GM19468 (cell line): ENCODE measurements at regions not wholly inside any gene's neighbourhood (a gene's known extent, or its start where the extent isn't known, plus 50 kb on each side); places are given as distances from the start of the nearest gene placed in this dataset.

Source experiments
- ATAC-seq: cut with Tn5 transposase; IDR thresholded peaks from one replicate; pipeline ENCODE4 v1.9.1; 2021; ENCODE audit warnings: mild to moderate bottlenecking, moderate library complexity, moderate number of reproducible peaks; ENCODE audit not compliant: unreplicated experiment; ENCODE audit errors: extremely low read depth

DNA sequence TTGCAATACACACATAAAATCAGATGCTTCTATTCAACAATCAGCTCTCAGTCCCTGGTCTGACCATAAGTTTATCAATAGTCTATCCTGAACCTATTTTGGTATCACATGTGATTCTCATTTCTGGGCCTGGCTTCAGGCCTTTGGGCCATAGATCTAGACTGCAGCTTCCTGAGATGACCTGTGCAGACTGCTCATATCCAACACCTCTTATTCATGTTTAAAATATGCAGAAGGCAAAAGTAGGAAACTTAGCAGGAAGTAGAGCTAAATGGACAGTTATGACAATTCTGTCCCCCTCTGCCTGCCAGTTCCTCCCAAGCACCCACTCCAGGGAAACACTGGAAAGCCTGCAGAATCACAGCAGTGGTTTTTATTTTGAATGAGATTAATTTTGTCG is 53.3 kb downstream of the C7orf25 start:
- ATAC-seq, result no peak

GRCh38 chr7:42856605-42856987 is 55.3 kb downstream of the C7orf25 start:
- ATAC-seq, result no peak

DNA sequence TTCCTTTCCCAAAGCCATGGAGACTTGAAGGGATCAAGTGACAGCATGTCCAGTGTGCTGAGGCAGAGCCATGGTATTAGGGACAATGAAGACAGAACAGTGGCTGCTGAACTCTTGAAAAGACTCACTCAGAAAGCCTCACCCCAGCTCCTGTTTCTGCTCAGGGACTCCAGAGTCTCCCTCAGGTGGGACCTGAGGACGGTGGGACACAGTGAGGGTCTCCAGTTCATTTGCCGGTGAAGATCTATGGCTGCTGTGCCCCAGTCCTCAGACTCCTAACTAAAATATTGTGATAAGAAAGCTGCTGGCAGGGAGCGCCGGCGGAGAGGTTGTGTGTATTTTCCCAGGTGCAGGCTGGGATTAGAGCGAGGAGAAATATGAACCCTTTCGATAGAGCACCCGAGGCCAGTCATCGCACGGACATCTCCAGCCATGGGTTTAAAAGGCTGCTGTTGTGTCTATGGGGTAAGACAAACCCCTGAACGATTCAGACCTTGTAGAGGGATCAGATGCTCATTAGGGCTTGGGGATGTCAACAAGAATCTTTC is 57.2 kb downstream of the C7orf25 start:
- no peak for ATAC-seq

- ATAC-seq, result no peak
Measured at GRCh38 chr7:42852531-42852930, 59.3 kb downstream of the C7orf25 start.

GRCh38 chr7:42843205-42843800 is 68.6 kb downstream of the C7orf25 start:
- peak; percentile 68 for ATAC-seq

DNA sequence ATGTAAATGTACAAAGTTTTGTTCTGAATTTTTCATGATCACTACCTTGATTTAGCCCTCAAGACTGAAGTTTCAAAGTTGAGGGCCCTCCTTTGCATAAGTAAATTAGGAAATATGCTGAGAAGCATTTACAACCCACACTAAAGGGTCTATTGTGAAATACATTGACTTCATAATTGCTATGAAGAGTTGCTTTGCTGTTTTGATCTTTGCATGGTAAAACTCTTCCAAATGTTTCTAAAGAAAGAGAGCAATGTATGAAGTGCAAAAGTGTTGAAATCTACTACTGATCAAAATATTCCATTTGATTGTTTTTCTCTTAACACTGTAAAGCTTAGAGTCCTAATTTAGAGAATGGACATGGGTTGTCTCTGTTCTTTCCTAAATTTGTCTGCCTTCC is 77.2 kb downstream of the C7orf25 start:
- ATAC-seq, result no peak

DNA sequence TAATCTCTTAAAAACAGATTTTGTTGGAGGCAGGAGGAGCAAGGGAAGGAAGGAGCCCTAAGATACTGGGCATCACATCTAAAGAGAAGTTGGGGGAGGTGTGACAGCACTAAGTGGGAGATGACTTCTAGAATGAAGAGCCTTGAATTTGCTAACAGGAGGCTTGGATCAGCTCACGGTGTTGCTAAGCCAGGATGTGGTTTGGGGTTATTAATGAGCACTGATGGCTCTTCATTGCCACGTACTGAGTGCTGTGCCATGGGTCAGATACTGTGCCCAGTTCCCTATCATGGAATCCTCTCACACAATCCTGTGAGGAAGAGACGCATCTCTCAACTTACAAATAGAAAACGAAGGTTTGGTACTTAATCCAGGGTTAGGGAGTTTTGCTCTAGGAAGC is 78.5 kb downstream of the C7orf25 start:
- ATAC-seq, result no peak

GRCh38 chr7:42832667-42833066 is 79.2 kb downstream of the C7orf25 start:
- ATAC-seq, result no peak

DNA sequence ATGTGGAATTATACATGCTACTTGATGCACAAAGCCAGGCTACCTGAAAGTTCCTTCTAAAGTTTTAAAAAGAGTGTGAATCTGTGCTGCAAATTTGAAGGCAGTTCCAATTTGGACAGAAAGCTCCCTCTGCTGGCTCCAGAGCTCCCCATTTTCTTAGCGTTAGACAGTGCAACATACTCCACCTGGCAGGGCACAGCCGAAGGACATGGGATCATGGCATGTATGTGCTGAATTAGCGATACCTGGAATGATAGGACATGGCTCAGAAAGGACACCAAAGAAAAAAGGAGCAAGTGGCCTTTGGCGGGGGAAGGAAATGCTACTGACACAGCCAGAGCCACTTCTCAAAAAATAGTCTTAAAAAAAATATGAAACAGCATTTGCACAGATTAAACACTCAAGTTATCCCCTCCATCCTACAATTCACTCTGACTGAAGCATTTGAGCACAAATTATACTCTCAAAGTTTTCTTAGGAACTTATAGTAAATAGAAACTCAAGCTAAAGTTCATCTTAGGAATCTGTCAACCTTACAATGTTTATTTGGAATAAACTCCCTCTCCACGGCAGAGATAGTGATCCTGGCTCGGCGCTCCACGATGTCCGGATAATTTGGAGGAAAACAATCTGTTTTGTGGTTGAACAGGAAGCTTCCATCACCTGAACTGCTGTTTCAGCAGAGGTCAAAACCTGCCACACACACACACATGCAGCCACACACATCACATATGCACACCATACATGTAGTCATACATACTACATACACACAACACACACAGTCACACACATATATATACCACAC is 80.0 kb downstream of the C7orf25 start:
- ATAC-seq, result no peak

DNA sequence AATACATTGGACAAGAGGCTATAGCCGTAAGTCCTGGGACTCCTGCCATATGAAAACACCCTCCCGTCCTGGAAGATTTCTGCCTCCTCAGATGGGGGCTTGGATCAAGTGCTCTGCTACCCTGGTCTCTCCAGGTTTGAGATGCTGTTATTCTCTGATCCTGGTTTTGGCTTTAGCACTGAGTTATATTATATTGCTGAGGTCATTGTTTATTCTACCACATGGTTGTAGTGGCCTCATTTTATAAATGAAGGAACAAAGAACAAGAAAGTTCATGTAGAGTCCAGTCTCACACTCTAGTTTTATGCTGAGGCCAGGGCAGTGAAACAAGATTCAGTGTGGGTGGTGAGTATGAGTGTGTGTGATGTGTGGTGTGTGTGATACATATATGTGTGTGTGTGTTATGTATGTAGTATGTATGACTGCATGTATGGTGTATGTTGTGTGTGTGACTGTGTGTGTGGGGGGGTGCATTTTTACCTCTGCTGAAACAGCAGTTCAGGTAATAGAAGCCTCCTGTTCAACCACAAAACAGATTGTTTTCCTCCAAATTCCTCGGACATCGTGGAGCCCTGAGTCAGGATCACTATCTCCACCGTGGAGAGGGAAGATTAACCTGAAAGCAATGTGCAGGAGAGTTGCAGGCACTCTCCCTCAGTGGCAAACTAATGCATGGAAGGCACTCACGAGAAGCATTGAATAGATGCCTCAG is 80.7 kb downstream of the C7orf25 start:
- ATAC-seq, result no peak

DNA sequence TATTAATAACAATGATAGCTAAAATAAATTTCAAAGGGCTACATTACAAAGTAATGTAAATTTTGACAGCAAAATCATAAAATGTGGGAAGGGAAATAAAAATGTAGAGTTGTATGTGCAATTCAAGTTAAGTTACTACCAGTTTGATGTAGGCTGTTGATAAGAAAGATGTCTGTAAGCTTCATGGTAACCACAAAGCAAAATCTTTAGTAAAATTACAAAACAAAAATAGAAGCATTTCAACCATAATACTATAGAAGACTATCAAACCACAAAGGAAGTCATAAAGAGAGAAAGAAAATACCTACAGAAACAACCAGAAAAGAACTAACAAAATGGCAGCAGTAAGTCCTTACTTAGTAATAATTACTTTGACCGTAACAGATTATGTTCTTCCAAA is 99.1 kb downstream of the C7orf25 start:
- ATAC-seq, result no peak

GRCh38 chr7:42805601-42806000 is 106.3 kb downstream of the C7orf25 start:
- ATAC-seq, result no peak

DNA sequence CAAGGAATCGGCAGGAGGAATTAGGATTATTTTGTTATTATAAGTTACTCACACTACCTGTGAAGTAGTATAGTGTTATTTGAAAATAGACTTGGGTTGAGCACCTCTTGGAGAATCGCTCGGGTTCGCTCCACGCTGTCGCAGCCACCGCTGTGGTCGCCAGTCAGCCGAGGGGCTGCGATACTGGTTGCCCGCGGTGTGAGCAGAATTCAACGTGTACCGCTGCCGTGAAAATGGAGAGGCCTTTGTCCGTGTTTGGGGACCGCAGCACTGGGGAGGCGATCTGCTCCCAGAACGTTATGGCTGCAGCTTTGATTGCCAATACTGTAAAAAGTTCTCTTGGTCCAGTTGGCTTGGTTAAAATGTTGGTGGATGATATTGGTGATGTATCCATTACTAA is 117.2 kb downstream of the C7orf25 start:
- no peak for ATAC-seq

- no peak for ATAC-seq
Measured at GRCh38 chr7:42792841-42793240, 119.0 kb downstream of the C7orf25 start.

- no peak for ATAC-seq
Measured at GRCh38 chr7:42790196-42790595, 121.7 kb downstream of the C7orf25 start.

- ATAC-seq, result no peak
Measured at GRCh38 chr7:42774436-42774835, 137.4 kb downstream of the C7orf25 start.

DNA sequence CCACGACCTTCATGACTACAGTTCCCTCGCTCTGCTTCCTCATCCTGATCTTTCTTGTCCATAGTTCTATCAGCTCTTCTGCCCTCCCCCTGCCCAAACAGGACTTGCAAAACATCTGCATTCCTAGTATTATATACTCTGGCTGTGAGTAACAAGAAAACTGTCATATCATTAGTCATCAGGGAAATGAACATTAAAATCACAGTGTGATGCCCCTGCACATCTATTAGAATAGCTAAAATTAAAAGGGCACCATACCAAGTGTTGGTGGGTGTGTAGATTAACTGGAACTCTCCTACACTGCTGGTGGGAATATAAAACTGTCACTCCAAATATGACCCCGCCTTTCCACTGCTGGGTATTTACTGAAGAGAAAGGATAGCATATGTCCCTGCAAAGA is 141.8 kb downstream of the C7orf25 start:
- ATAC-seq, result no peak

DNA sequence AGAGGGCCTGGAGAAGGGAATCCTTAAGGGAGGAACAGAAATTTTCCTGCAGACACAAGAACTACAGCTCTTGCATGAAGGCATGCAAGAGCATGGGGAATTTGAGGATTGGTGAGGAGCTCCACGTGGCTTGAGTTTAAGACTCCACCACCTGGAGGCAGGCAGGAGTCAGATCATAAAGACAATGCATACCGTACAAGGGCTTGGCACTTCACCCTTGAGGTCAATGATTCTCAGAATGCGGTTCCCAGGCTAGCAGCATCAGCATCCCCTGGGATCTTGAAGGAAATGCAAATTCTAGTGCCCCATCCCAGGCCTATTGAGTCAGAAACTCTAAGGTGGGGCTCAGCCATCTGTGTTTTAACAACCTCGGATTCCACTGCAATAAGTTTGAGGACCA is 143.8 kb downstream of the C7orf25 start:
- no peak for ATAC-seq

DNA sequence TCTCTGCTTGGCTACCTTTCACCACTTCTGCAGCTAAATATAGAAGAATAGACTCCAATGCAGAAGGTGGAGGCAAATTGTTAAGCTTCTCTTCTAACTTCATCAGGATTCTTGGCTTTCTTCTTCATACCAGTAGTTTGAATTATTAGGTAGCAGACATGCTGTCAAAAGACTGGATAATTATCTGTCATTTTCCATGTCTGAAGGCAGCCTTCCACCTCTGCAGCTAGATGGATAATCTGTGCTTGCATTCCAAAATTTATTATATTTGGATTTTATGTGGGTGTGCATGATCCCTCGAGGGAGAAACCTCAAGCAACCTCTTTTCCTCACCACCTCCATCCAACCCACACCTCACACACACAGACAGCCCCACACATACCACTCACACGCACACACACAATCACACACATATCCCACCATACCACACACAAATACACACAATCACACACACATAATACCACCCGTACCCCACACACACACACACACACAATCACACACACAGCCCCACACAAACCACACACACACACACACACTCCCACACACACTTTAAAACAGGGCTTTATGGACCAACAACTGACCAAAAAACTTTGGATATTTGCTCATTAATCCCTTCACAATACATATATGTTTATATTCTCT is 145.0 kb downstream of the C7orf25 start:
- no peak for ATAC-seq

DNA sequence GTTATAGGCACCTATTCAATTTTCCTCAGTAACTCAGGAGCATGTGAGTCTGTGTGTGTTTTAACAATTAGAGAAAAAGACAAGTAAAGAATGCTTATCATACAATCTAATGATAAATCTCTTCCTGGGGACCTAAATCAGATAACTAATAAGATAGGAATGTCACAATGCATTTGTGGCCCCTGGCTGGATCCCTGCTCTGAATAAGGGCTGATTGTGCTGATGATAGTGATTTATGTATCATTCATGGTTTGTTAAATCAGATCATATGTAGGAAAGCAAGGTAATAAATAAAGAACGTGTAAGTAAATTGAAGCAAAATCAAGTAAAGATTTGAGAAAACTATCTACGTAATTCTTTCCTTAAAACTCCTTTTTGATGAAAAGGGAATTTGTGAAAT is 145.9 kb downstream of the C7orf25 start:
- no peak for ATAC-seq

GRCh38 chr7:42763137-42763551 is 148.7 kb downstream of the C7orf25 start:
- no peak for ATAC-seq
